ENCODE measurements at regions not wholly inside any gene's neighbourhood (a gene's known extent, or its start where the extent isn't known, plus 50 kb on each side); places are given as distances from the start of the nearest gene placed in this dataset.

DNA sequence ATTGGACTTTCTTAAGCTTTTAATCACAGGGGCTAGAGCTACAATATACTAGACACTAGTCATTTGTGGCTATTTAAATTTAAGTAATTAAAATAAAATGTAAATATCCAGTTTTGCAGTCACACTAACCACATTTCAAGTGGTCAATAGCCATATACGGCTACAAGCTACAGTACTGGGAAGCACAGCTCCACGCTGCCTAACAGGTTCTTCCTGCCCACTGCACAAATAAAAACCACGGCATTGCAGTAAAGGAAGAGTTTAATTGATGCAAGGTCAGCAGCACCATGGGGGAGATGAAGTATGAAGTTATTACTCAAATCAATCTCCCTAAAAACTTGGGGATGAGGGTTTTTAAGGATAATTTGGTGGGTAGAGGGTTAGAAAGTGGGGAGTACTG lies 134.1 kb downstream of the LURAP1L start:
- Mint-ChIP-seq H3K36me3 (ENCODE audit: low read depth) (no peaks in the 10 kb centered on the region), H3K27me3 (no peaks in the 10 kb centered on the region), H3K27ac (no peak overlapping the region), H3K4me1 (no peaks in the 10 kb centered on the region), H3K9me3 (no peaks in the 10 kb centered on the region), H3K4me3 (no peak overlapping the region)
- CTCF ChIA-PET = interaction anchor here (0.7 kb wide), 1 partner anchor 16 kb away, joined by 4 read pairs; no protein-coding TSS in a partner anchor
- POLR2A ChIA-PET = no interaction called here
- DNase-seq = no peak

- Mint-ChIP-seq H3K27me3 (no peaks in the 10 kb centered on the region), H3K36me3 (ENCODE audit: low read depth) (no peaks in the 10 kb centered on the region), H3K9me3 (peaks cover 2% of the 10 kb centered on the region), H3K4me3 (no peak overlapping the region), H3K27ac (no peak overlapping the region), H3K4me1 (no peaks in the 10 kb centered on the region)
- CTCF ChIA-PET = interaction anchor here (0.6 kb wide), 1 partner anchor 1119 kb away, joined by 4 read pairs; no protein-coding TSS in a partner anchor
- DNase-seq = no peak
- POLR2A ChIA-PET = no interaction called here
Observed at GRCh38 chr9:12915366-12915954, 140.6 kb downstream of the LURAP1L start.

DNA sequence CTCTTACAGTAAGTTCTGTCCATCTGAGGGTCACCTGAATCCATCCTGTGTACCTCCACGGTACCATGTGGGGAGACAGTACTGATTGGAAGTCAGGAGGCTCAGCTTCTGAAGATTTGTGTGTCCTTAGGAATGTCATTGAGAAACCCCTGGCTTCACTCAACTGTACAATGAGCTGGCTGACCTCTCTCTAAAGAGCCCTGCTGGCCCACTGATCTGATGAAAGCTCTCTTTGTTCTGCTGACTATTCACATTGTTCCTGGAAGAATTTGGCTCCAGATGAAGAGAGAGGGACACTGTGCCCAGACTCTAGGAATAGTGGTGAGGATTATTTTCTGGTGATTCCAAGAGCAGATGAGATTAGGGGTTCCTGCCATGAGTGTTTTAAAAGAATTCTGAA lies 141.2 kb downstream of the LURAP1L start:
- H3K27ac Mint-ChIP-seq = no peak overlapping the region
- no peaks in the 10 kb centered on the region for H3K4me1 Mint-ChIP-seq
- no peaks in the 10 kb centered on the region for H3K27me3 Mint-ChIP-seq
- no peak overlapping the region for H3K4me3 Mint-ChIP-seq
- ChIA-PET POLR2A (no interaction called here), CTCF (interaction anchor here (0.6 kb wide), 1 partner anchor 1118 kb away, joined by 4 read pairs; no protein-coding TSS in a partner anchor)
- peaks cover 2% of the 10 kb centered on the region for H3K9me3 Mint-ChIP-seq
- DNase-seq = no peak
- H3K36me3 Mint-ChIP-seq (ENCODE audit: low read depth) = no peaks in the 10 kb centered on the region

GRCh38 chr9:12920437-12920836 lies 145.6 kb downstream of the LURAP1L start:
- Mint-ChIP-seq H3K36me3 (ENCODE audit: low read depth) (no peaks in the 10 kb centered on the region), H3K9me3 (peaks cover 1% of the 10 kb centered on the region), H3K4me1 (no peaks in the 10 kb centered on the region), H3K4me3 (no peak overlapping the region), H3K27ac (no peak overlapping the region), H3K27me3 (no peaks in the 10 kb centered on the region)
- no peak for DNase-seq
- ChIA-PET CTCF (no interaction called here), POLR2A (no interaction called here)

DNA sequence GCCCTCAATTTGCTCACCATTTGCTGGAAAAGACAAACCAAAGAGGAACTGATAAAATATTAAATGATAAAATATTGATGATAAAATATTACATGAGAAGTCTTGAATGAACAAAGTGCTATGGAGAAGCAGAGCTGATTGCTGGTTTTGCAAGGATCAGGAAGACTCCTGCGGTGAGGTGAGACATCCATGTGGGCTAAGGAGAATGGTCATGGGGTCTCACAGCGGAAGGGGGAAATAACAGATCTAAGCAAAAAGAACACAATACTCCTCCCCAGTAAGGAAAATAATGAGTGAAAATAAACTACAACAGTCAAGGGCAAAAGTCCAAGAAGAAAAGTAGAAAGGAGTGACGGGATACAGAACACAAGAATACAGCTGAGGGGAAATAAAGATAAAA lies 146.8 kb downstream of the LURAP1L start:
- ChIA-PET POLR2A (no interaction called here), CTCF (no interaction called here)
- DNase-seq = no peak
- Mint-ChIP-seq H3K27ac (no peak overlapping the region), H3K27me3 (no peaks in the 10 kb centered on the region), H3K9me3 (no peaks in the 10 kb centered on the region), H3K4me1 (no peaks in the 10 kb centered on the region), H3K4me3 (no peak overlapping the region), H3K36me3 (ENCODE audit: low read depth) (no peaks in the 10 kb centered on the region)

DNA sequence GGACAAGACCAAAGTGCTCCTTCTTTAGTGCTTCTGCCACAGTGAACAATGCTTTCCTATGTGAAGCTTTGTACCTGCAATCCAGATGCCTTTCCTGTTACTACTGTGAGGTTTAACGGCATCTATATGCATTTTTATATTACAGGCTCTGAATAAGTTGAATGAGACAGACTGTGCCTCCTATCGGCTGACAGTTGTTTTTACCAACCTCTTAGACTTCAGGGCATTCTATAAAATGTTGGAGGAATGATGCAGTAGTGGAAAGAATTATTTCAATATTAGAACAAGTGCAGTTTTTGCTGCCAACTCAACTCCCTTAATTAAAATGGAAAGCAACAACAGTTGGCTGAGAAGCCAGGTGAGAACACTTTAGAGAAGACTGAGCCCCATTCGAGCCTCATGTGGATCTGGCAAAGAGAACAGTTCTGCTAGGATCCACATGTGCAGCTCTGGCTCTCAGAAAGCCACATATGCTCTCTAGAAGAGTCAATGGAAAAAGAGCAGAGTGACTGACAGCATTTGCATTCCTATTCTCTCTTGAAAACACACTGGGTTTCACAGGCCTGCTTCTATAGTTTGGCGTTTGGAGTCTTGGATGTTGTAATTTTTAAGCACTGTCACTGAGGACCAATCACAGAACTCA lies 147.5 kb downstream of the LURAP1L start:
- no peaks in the 10 kb centered on the region for H3K4me1 Mint-ChIP-seq

DNA sequence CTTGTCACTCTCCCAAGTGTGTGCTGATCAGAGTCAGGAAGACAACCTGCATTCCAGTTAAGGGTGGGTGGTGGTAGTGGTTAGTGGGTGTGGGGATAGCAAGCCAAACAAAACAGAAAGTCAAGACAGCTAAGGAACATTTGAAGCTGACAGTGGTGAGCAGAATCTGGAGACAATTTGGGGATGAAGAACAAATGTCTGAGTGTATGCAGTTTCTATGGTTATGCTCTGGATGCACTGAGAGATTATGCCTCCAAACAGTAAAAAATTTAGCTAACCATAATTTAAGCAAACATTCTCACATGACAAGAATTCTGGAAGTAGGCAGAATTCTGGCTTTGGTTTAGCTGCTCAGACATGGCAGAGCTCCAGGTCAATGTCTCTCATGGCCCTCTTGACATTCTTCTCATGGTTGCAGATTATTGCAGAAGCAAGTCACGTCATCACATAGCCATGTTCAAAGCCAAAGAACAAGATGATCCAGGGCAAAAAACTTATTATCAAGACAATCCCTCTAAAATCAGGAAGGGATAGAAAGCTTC lies 148.7 kb downstream of the LURAP1L start:
- H3K36me3 Mint-ChIP-seq (ENCODE audit: low read depth) = no peaks in the 10 kb centered on the region
- ChIA-PET POLR2A (no interaction called here), CTCF (no interaction called here)
- H3K27me3 Mint-ChIP-seq = no peaks in the 10 kb centered on the region
- no peaks in the 10 kb centered on the region for H3K4me1 Mint-ChIP-seq
- no peak overlapping the region for H3K4me3 Mint-ChIP-seq
- H3K27ac Mint-ChIP-seq = no peak overlapping the region
- no peaks in the 10 kb centered on the region for H3K9me3 Mint-ChIP-seq
- no peak for DNase-seq

More for the DNA sequence above, 147.5 kb downstream of the LURAP1L start:
- Mint-ChIP-seq H3K9me3 (no peaks in the 10 kb centered on the region), H3K27me3 (no peaks in the 10 kb centered on the region), H3K36me3 (ENCODE audit: low read depth) (no peaks in the 10 kb centered on the region), H3K27ac (no peak overlapping the region), H3K4me3 (no peak overlapping the region)
- CTCF ChIA-PET = no interaction called here
- POLR2A ChIA-PET = no interaction called here
- DNase-seq = no peak

- Mint-ChIP-seq H3K4me1 (no peaks in the 10 kb centered on the region), H3K9me3 (no peaks in the 10 kb centered on the region), H3K36me3 (ENCODE audit: low read depth) (no peaks in the 10 kb centered on the region), H3K4me3 (no peak overlapping the region), H3K27me3 (no peaks in the 10 kb centered on the region), H3K27ac (no peak overlapping the region)
- DNase-seq = no peak
- CTCF ChIA-PET = interaction anchor here (0.6 kb wide), 1 partner anchor 205 kb away, joined by 3 read pairs; no protein-coding TSS in a partner anchor
- POLR2A ChIA-PET = no interaction called here
Observed at GRCh38 chr9:12930906-12931305, 156.1 kb downstream of the LURAP1L start.

- no peak overlapping the region for H3K4me3 Mint-ChIP-seq
- no peaks in the 10 kb centered on the region for H3K27me3 Mint-ChIP-seq
- H3K27ac Mint-ChIP-seq = no peak overlapping the region
- no peak for DNase-seq
- no peaks in the 10 kb centered on the region for H3K9me3 Mint-ChIP-seq
- ChIA-PET POLR2A (no interaction called here), CTCF (no interaction called here)
- no peaks in the 10 kb centered on the region for H3K36me3 Mint-ChIP-seq (ENCODE audit: low read depth)
- no peaks in the 10 kb centered on the region for H3K4me1 Mint-ChIP-seq
Observed at GRCh38 chr9:12933957-12934356, 159.1 kb downstream of the LURAP1L start.

DNA sequence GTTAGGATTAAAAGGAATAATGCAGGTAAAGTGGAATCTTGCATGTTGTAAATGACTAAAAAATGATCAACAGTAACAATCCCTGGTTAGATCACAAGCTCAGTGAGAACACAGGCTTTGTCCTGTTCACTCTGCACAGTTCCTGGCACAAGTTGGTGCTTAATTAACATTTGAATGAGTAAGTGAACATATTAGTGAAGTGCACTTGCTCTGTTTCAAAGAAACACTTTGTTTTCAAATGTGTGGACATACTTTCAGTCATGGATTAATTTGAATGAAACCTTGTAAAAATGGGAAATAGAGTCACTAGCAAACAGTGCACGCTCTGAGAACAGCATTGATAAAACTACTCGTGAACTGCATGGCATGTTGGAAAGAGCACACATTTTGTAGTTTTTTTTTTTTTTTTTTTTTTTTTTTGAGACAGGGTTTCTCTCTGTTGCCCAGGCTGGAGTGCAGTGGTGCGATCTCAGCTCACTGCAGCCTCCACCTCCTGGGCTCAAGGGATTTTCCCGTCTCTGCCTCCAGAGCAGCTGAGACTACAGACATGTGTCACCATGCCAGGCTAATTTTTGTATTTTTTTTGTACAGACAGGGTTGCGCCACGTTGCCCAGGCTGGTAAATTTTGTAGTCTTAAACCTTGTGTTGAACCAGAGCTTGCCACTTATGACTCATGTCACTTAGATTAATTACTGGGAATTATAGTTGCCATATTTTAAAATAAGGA lies 159.9 kb downstream of the LURAP1L start:
- Mint-ChIP-seq H3K36me3 (ENCODE audit: low read depth) (no peaks in the 10 kb centered on the region), H3K27me3 (no peaks in the 10 kb centered on the region), H3K27ac (no peak overlapping the region), H3K9me3 (no peaks in the 10 kb centered on the region), H3K4me1 (no peaks in the 10 kb centered on the region), H3K4me3 (no peak overlapping the region)
- CTCF ChIA-PET = no interaction called here
- no peak for DNase-seq
- POLR2A ChIA-PET = no interaction called here

- H3K9me3 Mint-ChIP-seq = no peaks in the 10 kb centered on the region
- ChIA-PET CTCF (no interaction called here), POLR2A (no interaction called here)
- DNase-seq = no peak
- no peak overlapping the region for H3K27ac Mint-ChIP-seq
- H3K4me1 Mint-ChIP-seq = no peaks in the 10 kb centered on the region
- no peaks in the 10 kb centered on the region for H3K36me3 Mint-ChIP-seq (ENCODE audit: low read depth)
- H3K27me3 Mint-ChIP-seq = no peaks in the 10 kb centered on the region
- H3K4me3 Mint-ChIP-seq = no peak overlapping the region
Observed at GRCh38 chr9:12935714-12936113, 160.9 kb downstream of the LURAP1L start.

GRCh38 chr9:12954441-12954840 lies 179.6 kb downstream of the LURAP1L start:
- no peaks in the 10 kb centered on the region for H3K36me3 Mint-ChIP-seq (ENCODE audit: low read depth)
- ChIA-PET CTCF (no interaction called here), POLR2A (interaction anchor here (0.6 kb wide), 1 partner anchor 131 kb away, joined by 3 read pairs; no protein-coding TSS in a partner anchor)
- DNase-seq = no peak
- no peaks in the 10 kb centered on the region for H3K27me3 Mint-ChIP-seq
- peaks cover 20% of the 10 kb centered on the region for H3K9me3 Mint-ChIP-seq
- no peak overlapping the region for H3K27ac Mint-ChIP-seq
- H3K4me1 Mint-ChIP-seq = no peaks in the 10 kb centered on the region
- H3K4me3 Mint-ChIP-seq = no peak overlapping the region

- Mint-ChIP-seq H3K27me3 (no peaks in the 10 kb centered on the region), H3K4me1 (no peaks in the 10 kb centered on the region), H3K27ac (no peak overlapping the region), H3K4me3 (no peak overlapping the region), H3K36me3 (ENCODE audit: low read depth) (no peaks in the 10 kb centered on the region), H3K9me3 (peaks cover 15% of the 10 kb centered on the region)
- DNase-seq = no peak
- CTCF ChIA-PET = no interaction called here
- POLR2A ChIA-PET = no interaction called here
Observed at GRCh38 chr9:12955510-12956163, 180.8 kb downstream of the LURAP1L start.
